ENCODE measurements at regions not wholly inside any gene's neighbourhood (a gene's known extent, or its start where the extent isn't known, plus 50 kb on each side); places are given as distances from the start of the nearest gene placed in this dataset.
"Not testable (repeated sequence)": the region's sequence is repeated elsewhere in the genome, so short reads cannot be mapped to it uniquely, and the experiment has no call there.

DNA sequence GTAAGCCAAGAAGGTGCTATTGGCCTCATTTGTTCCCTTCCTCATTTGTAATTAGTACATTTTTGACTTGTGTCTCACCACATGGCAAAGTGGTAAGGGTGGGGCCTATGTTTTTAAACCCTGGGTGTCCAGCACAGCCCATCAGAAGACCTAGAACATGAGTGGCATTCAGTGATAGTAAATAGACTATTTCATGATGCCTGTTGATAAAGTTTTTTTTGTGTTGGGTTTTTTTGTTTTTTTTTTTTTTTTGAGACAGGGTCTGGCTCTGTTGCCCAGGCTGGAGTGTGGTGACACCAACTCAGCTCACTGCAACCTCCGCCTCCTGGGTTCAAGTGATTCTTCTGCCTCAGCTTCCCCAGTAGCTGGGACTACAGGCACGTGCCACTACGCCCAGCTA is 74.8 kb downstream of the DOP1B start:
- not testable (repeated sequence) for TF ChIP-seq POLR2A (IDR thresholded peaks at IDR 0.05; ENCODE audit: low read length); GATA1 (IDR thresholded peaks at IDR 0.05; ENCODE audit: low read depth, low read length)

Measured in erythroblast (primary cell).